ENCODE measurements at regions not wholly inside any gene's neighbourhood (a gene's known extent, or its start where the extent isn't known, plus 50 kb on each side); places are given as distances from the start of the nearest gene placed in this dataset.

- Histone ChIP-seq H3K36me3 (ENCODE audit: insufficient read depth) (no peaks in the 10 kb centered on the region), H2AFZ (no peak overlapping the region), H3K4me2 (no peak overlapping the region), H3K4me3 (no peak overlapping the region), H3K9me2 (ENCODE audit: insufficient read depth) (0 out of 2 replicates have a peak, but pooled peaks cover 6% of the 10 kb centered on the region), H3K27me3 (ENCODE audit: insufficient read depth) (no peaks in the 10 kb centered on the region), H3F3A (replicated peaks; ENCODE audit: low read depth) (no peaks in the 10 kb centered on the region), H4K20me1 (replicated peaks; ENCODE audit: insufficient read depth) (no peaks in the 10 kb centered on the region), H3K27ac (ENCODE audit: low read depth) (no peak overlapping the region), H3K79me2 (replicated peaks; ENCODE audit: insufficient read depth) (no peaks in the 10 kb centered on the region), H3K4me1 (ENCODE audit: insufficient read depth) (peaks cover 14% of the 10 kb centered on the region; the same call in 1 of the 2 replicates)
- Mint-ChIP-seq H3K27me3 (ENCODE audit: insufficient read depth, low read depth, poor library complexity) (peaks cover 11% of the 10 kb centered on the region), H3K4me3 (no peak overlapping the region), H3K27ac (no peak overlapping the region), H3K4me1 (peaks cover 16% of the 10 kb centered on the region; the same call in 2 of the 3 replicates), H3K36me3 (ENCODE audit: low read depth) (no peaks in the 10 kb centered on the region), H3K9me3 (no peaks in the 10 kb centered on the region)
- ATAC-seq (no peak), DNase-seq (ENCODE audit: low spot score) (no peak)
- TF ChIP-seq POLR2AphosphoS5 (IDR thresholded peaks at IDR 0.05; ENCODE audit: low read depth) (no peak), EZH2phosphoT487 (IDR thresholded peaks at IDR 0.05; ENCODE audit: unreplicated experiment) (no peak), ZNF331 (CRISPR knock-in tag; IDR thresholded peaks at IDR 0.05; ENCODE audit: low read depth) (no peak)
These were observed 71.4 kb upstream of the CLDN14 start for GRCh38 chr21:36551321-36551720.

- H4K20me1 ChIP-seq (replicated peaks; ENCODE audit: insufficient read depth) = no peaks in the 10 kb centered on the region
- no peak overlapping the region for H3K27ac Mint-ChIP-seq
- no peak overlapping the region for H2AFZ ChIP-seq
- H3K4me3 Mint-ChIP-seq = no peak overlapping the region
- H3K27ac ChIP-seq (ENCODE audit: low read depth) = no peak overlapping the region
- no peaks in the 10 kb centered on the region for H3K79me2 ChIP-seq (replicated peaks; ENCODE audit: insufficient read depth)
- H3K9me3 Mint-ChIP-seq = no peaks in the 10 kb centered on the region
- 0 out of 2 replicates have a peak, but pooled peaks cover 6% of the 10 kb centered on the region for H3K9me2 ChIP-seq (ENCODE audit: insufficient read depth)
- no peaks in the 10 kb centered on the region for H3F3A ChIP-seq (replicated peaks; ENCODE audit: low read depth)
- no peaks in the 10 kb centered on the region for H3K36me3 ChIP-seq (ENCODE audit: insufficient read depth)
- H3K4me1 ChIP-seq (ENCODE audit: insufficient read depth) = peaks cover 14% of the 10 kb centered on the region; the same call in 1 of the 2 replicates
- H3K27me3 Mint-ChIP-seq (ENCODE audit: insufficient read depth, low read depth, poor library complexity) = peaks cover 11% of the 10 kb centered on the region
- no peak overlapping the region for H3K4me3 ChIP-seq
- peak; percentile 24; the same call in 2 of the 3 replicates for ATAC-seq
- peaks cover 16% of the 10 kb centered on the region; the same call in 2 of the 3 replicates for H3K4me1 Mint-ChIP-seq
- no peaks in the 10 kb centered on the region for H3K36me3 Mint-ChIP-seq (ENCODE audit: low read depth)
- DNase-seq (ENCODE audit: low spot score) = no peak
- H3K4me2 ChIP-seq = no peak overlapping the region
- no peaks in the 10 kb centered on the region for H3K27me3 ChIP-seq (ENCODE audit: insufficient read depth)
- TF ChIP-seq POLR2AphosphoS5 (IDR thresholded peaks at IDR 0.05; ENCODE audit: low read depth) = no peak
- no peak for TF ChIP-seq EZH2phosphoT487 (IDR thresholded peaks at IDR 0.05; ENCODE audit: unreplicated experiment)
- TF ChIP-seq ZNF114 (CRISPR knock-in tag; IDR thresholded peaks at IDR 0.05) = no peak
- TF ChIP-seq CTCF (conservative IDR thresholded peaks at IDR 0.05; ENCODE audit: low read depth in 2 of 2) = no peak
These were observed 72.0 kb upstream of the CLDN14 start for GRCh38 chr21:36551731-36552433.

GRCh38 chr21:36552434-36552785 lies 72.5 kb upstream of the CLDN14 start:
- ATAC-seq (no peak), DNase-seq (ENCODE audit: low spot score) (no peak)
- 0 out of 2 replicates have a peak, but pooled peaks cover 6% of the 10 kb centered on the region for H3K9me2 ChIP-seq (ENCODE audit: insufficient read depth)
- H3K27ac Mint-ChIP-seq = no peak overlapping the region
- no peak overlapping the region for H2AFZ ChIP-seq
- no peaks in the 10 kb centered on the region for H3K27me3 ChIP-seq (ENCODE audit: insufficient read depth)
- H3K27ac ChIP-seq (ENCODE audit: low read depth) = no peak overlapping the region
- H3F3A ChIP-seq (replicated peaks; ENCODE audit: low read depth) = no peaks in the 10 kb centered on the region
- H3K36me3 ChIP-seq (ENCODE audit: insufficient read depth) = no peaks in the 10 kb centered on the region
- no peaks in the 10 kb centered on the region for H3K9me3 Mint-ChIP-seq
- peaks cover 16% of the 10 kb centered on the region; the same call in 2 of the 3 replicates for H3K4me1 Mint-ChIP-seq
- H3K4me2 ChIP-seq = no peak overlapping the region
- no peaks in the 10 kb centered on the region for H3K36me3 Mint-ChIP-seq (ENCODE audit: low read depth)
- peaks cover 11% of the 10 kb centered on the region for H3K27me3 Mint-ChIP-seq (ENCODE audit: insufficient read depth, low read depth, poor library complexity)
- no peak overlapping the region for H3K4me3 Mint-ChIP-seq
- no peaks in the 10 kb centered on the region for H4K20me1 ChIP-seq (replicated peaks; ENCODE audit: insufficient read depth)
- no peaks in the 10 kb centered on the region for H3K79me2 ChIP-seq (replicated peaks; ENCODE audit: insufficient read depth)
- H3K4me1 ChIP-seq (ENCODE audit: insufficient read depth) = peaks cover 14% of the 10 kb centered on the region; the same call in 1 of the 2 replicates
- H3K4me3 ChIP-seq = no peak overlapping the region
- TF ChIP-seq REST (IDR thresholded peaks at IDR 0.05; ENCODE audit: unreplicated experiment) = no peak
- no peak for TF ChIP-seq POLR2AphosphoS5 (IDR thresholded peaks at IDR 0.05; ENCODE audit: low read depth)
